H9 (cell line): ENCODE measurements at regions not wholly inside any gene's neighbourhood (a gene's known extent, or its start where the extent isn't known, plus 50 kb on each side); places are given as distances from the start of the nearest gene placed in this dataset.

Experiments
- DNase-seq: peaks from one replicate; pipeline ENCODE4 v3.0.0-alpha.2; 2017
- H2AFZ ChIP-seq: one replicate; pipeline ENCODE4 v1.6.1; 2013; ENCODE audit warnings: mild to moderate bottlenecking, low read length, control low read depth, moderate library complexity
- H2AK5ac ChIP-seq: 2 replicates; pipeline ENCODE4 v1.6.1; 2013; ENCODE audit warnings: low read length, control low read depth, mixed read lengths; ENCODE audit not compliant: insufficient read length
- H2BK120ac ChIP-seq: one replicate; pipeline ENCODE4 v1.6.1; 2013; ENCODE audit warnings: low read depth, mild to moderate bottlenecking, low read length, control low read depth, inconsistent platforms; ENCODE audit not compliant: poor library complexity, severe bottlenecking
- H2BK12ac ChIP-seq: 2 replicates; pipeline ENCODE4 v1.6.1; 2013; ENCODE audit warnings: low read length, control low read depth, mixed read lengths, low read depth; ENCODE audit not compliant: insufficient read length
- H2BK15ac ChIP-seq: 2 replicates; pipeline ENCODE4 v1.6.1; 2013; ENCODE audit warnings: low read depth, low read length, control low read depth
- H2BK20ac ChIP-seq: one replicate; pipeline ENCODE4 v1.6.1; 2013; ENCODE audit warnings: low read depth, mild to moderate bottlenecking, low read length, control low read depth, inconsistent platforms; ENCODE audit not compliant: poor library complexity, severe bottlenecking
- H2BK5ac ChIP-seq: 2 replicates; pipeline ENCODE4 v1.6.1; 2013; ENCODE audit warnings: low read length, control low read depth, mixed read lengths; ENCODE audit not compliant: insufficient read length
- H3K14ac ChIP-seq: 2 replicates; pipeline ENCODE4 v1.6.1; 2013; ENCODE audit warnings: low read length, control low read depth; ENCODE audit not compliant: insufficient read depth
- H3K18ac ChIP-seq: 2 replicates; pipeline ENCODE4 v1.6.1; 2013; ENCODE audit warnings: low read depth, mild to moderate bottlenecking, mixed read lengths, low read length, control low read depth; ENCODE audit not compliant: insufficient read length
- H3K23ac ChIP-seq: 2 replicates; pipeline ENCODE4 v1.6.1; 2013; ENCODE audit warnings: low read length, control low read depth, mixed read lengths, low read depth; ENCODE audit not compliant: insufficient read length
- H3K23me2 ChIP-seq: 2 replicates; pipeline ENCODE4 v1.6.1; 2013; ENCODE audit warnings: low read depth, mild to moderate bottlenecking, mixed read lengths, low read length, control low read depth; ENCODE audit not compliant: insufficient read length, poor library complexity, severe bottlenecking
- H3K27ac ChIP-seq: 2 replicates; pipeline ENCODE4 v1.5.1; 2013; ENCODE audit warnings: low read length, control low read depth, mixed read lengths, low read depth; ENCODE audit not compliant: insufficient read length
- H3K27me3 ChIP-seq: 2 replicates; pipeline ENCODE4 v1.6.1; 2013; ENCODE audit warnings: low read length, control low read depth, inconsistent platforms; ENCODE audit not compliant: insufficient read depth
- H3K4ac ChIP-seq: 2 replicates; pipeline ENCODE4 v1.6.1; 2013; ENCODE audit warnings: low read depth, mild to moderate bottlenecking, control low read depth, inconsistent platforms, low read length, moderate library complexity
- H3K4me1 ChIP-seq: 2 replicates; pipeline ENCODE4 v1.6.1; 2013; ENCODE audit warnings: low read length, control low read depth, inconsistent platforms; ENCODE audit not compliant: insufficient read depth
- H3K4me2 ChIP-seq: 2 replicates; pipeline ENCODE4 v1.6.1; 2013; ENCODE audit warnings: low read length, control low read depth, mixed read lengths; ENCODE audit not compliant: insufficient read length, insufficient read depth
- H3K56ac ChIP-seq: 2 replicates; pipeline ENCODE4 v1.6.1; 2013; ENCODE audit warnings: low read depth, mild to moderate bottlenecking, mixed read lengths, low read length, control low read depth; ENCODE audit not compliant: insufficient read length
- H3K79me1 ChIP-seq: 2 replicates; pipeline ENCODE4 v1.6.1; 2013; ENCODE audit warnings: low read depth, mild to moderate bottlenecking, moderate library complexity, low read length, control low read depth, inconsistent platforms; ENCODE audit not compliant: insufficient read depth, poor library complexity, severe bottlenecking
- H3K79me2 ChIP-seq: 2 replicates; pipeline ENCODE4 v1.6.1; 2013; ENCODE audit warnings: low read length, control low read depth, inconsistent platforms; ENCODE audit not compliant: insufficient read depth
- H3K9ac ChIP-seq: 2 replicates; pipeline ENCODE4 v1.6.1; 2013; ENCODE audit warnings: low read length, control low read depth, mixed read lengths; ENCODE audit not compliant: insufficient read length; ENCODE audit errors: extremely low read depth
- H3K9me3 ChIP-seq: one replicate; pipeline ENCODE4 v1.6.1; 2013; ENCODE audit warnings: low read depth, low read length, inconsistent platforms; ENCODE audit not compliant: control insufficient read depth
- H3T11ph ChIP-seq: one replicate; pipeline ENCODE4 v1.6.1; 2013; ENCODE audit warnings: mild to moderate bottlenecking, low read length, control low read depth, inconsistent platforms
- H4K20me1 ChIP-seq: one replicate; pipeline ENCODE4 v1.6.1; 2013; ENCODE audit not compliant: control insufficient read depth, insufficient read length, insufficient read depth
- H4K5ac ChIP-seq: 2 replicates; pipeline ENCODE4 v1.6.1; 2013; ENCODE audit warnings: low read depth, mild to moderate bottlenecking, mixed read lengths, low read length, control low read depth; ENCODE audit not compliant: insufficient read length
- H4K8ac ChIP-seq: replicated peaks from 2 replicates; pipeline ENCODE4 v1.6.1; 2013; ENCODE audit warnings: low read length, control low read depth, mixed read lengths, low read depth; ENCODE audit not compliant: insufficient read length
- H4K91ac ChIP-seq: 2 replicates; pipeline ENCODE4 v1.6.1; 2013; ENCODE audit warnings: low read depth, mild to moderate bottlenecking, moderate library complexity, mixed read lengths, low read length, control low read depth; ENCODE audit not compliant: insufficient read length
- H3K27ac Mint-ChIP-seq, 3 experiments: 2 replicates in 2 of 3; 3 replicates in 1 of 3; pipeline ENCODE4 v1.8.0; 2020 to 2021; ENCODE audit warnings: mixed read lengths in 3 of 3, mild to moderate bottlenecking in 1 of 3, moderate library complexity in 1 of 3
- H3K27me3 Mint-ChIP-seq: 2 replicates; pipeline ENCODE4 v1.8.0; 2021; ENCODE audit warnings: low read depth, mild to moderate bottlenecking, moderate library complexity, mixed read lengths
- H3K36me3 Mint-ChIP-seq, 3 experiments: 2 replicates in 2 of 3; 3 replicates in 1 of 3; pipeline ENCODE4 v1.8.0; 2020 to 2021; ENCODE audit warnings: low read depth in 3 of 3, mixed read lengths in 3 of 3; ENCODE audit not compliant: insufficient read depth in 1 of 3
- H3K4me1 Mint-ChIP-seq, 2 experiments: 2 replicates each; pipeline ENCODE4 v1.8.0; 2020; ENCODE audit warnings: mixed read lengths in 2 of 2
- H3K4me3 Mint-ChIP-seq, 2 experiments: 2 replicates in 1 of 2; 3 replicates in 1 of 2; pipeline ENCODE4 v1.8.0; 2020 to 2021; ENCODE audit warnings: mild to moderate bottlenecking in 2 of 2, mixed read lengths in 2 of 2, moderate library complexity in 1 of 2
- H3K9me3 Mint-ChIP-seq, 2 experiments: 2 replicates in 1 of 2; 3 replicates in 1 of 2; pipeline ENCODE4 v1.8.0; 2020; ENCODE audit warnings: mild to moderate bottlenecking in 2 of 2, mixed read lengths in 2 of 2, moderate library complexity in 1 of 2
- TF ChIP-seq, protein P1 (sequence below): fragments of 200-600 bp; sonication (generic); conservative IDR thresholded peaks from 3 replicates; pipeline ENCODE4 v1.8.0; 2021; ENCODE audit warnings: antibody characterized with exemption, mild to moderate bottlenecking

GRCh38 chr1:215476541-215476940 lies 90.6 kb upstream of the KCTD3 start:
- Histone ChIP-seq H4K5ac (no peak overlapping the region), H2BK12ac (no peak overlapping the region), H3K4ac (no peak overlapping the region), H3K14ac (no peak overlapping the region), H4K8ac (no peak overlapping the region), H2AFZ (no peak overlapping the region), H3K23me2 (no peaks in the 10 kb centered on the region), H2BK5ac (no peak overlapping the region), H4K20me1 (no peaks in the 10 kb centered on the region), H3K27me3 (no peaks in the 10 kb centered on the region), H3K79me1 (no peaks in the 10 kb centered on the region), H3K56ac (no peak overlapping the region), H4K91ac (no peak overlapping the region), H3K79me2 (no peaks in the 10 kb centered on the region), H3K23ac (no peak overlapping the region), H3K9me3 (no peaks in the 10 kb centered on the region), H2BK15ac (no peak overlapping the region), H3K4me1 (no peaks in the 10 kb centered on the region), H3K4me2 (no peak overlapping the region), H2AK5ac (no peak overlapping the region), H3T11ph (no peak overlapping the region), H3K27ac (no peak overlapping the region), H2BK20ac (no peak overlapping the region), H3K9ac (no peak overlapping the region), H2BK120ac (no peak overlapping the region), H3K18ac (no peak overlapping the region)
- H3K36me3 Mint-ChIP-seq, result peaks cover 4 to 5% (median 4%) of the 10 kb centered on the region in 3 experiments; a peak in 4 of 7 replicates
- DNase-seq, result no peak
- no peak overlapping the region for H3K27ac Mint-ChIP-seq
- H3K4me1 Mint-ChIP-seq, result no peaks in the 10 kb centered on the region
- H3K9me3 Mint-ChIP-seq, result peaks cover 6 to 11% of the 10 kb centered on the region in 2 experiments; a peak in 4 of 5 replicates
- no peak overlapping the region for H3K4me3 Mint-ChIP-seq
- H3K27me3 Mint-ChIP-seq, result no peaks in the 10 kb centered on the region
- TF ChIP-seq, protein P1, sequence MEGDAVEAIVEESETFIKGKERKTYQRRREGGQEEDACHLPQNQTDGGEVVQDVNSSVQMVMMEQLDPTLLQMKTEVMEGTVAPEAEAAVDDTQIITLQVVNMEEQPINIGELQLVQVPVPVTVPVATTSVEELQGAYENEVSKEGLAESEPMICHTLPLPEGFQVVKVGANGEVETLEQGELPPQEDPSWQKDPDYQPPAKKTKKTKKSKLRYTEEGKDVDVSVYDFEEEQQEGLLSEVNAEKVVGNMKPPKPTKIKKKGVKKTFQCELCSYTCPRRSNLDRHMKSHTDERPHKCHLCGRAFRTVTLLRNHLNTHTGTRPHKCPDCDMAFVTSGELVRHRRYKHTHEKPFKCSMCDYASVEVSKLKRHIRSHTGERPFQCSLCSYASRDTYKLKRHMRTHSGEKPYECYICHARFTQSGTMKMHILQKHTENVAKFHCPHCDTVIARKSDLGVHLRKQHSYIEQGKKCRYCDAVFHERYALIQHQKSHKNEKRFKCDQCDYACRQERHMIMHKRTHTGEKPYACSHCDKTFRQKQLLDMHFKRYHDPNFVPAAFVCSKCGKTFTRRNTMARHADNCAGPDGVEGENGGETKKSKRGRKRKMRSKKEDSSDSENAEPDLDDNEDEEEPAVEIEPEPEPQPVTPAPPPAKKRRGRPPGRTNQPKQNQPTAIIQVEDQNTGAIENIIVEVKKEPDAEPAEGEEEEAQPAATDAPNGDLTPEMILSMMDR, result no peak
